Fibroblast of pulmonary artery (primary cell): ENCODE measurements at regions not wholly inside any gene's neighbourhood (a gene's known extent, or its start where the extent isn't known, plus 50 kb on each side); places are given as distances from the start of the nearest gene placed in this dataset.
A peak's percentile ranks its signal among the peaks of the same experiment; 100 is the strongest.

ENCODE experiments used
- DNase-seq: peaks from one replicate; pipeline ENCODE4 v3.0.0-alpha.2; 2010; ENCODE audit warnings: low read depth
- H3K4me3 ChIP-seq: replicated peaks from 2 replicates; pipeline ENCODE4 v1.5.1; 2011; ENCODE audit warnings: low read depth, mild to moderate bottlenecking, control low read depth, low read length, moderate library complexity
- CTCF ChIP-seq: IDR thresholded peaks from 2 replicates; pipeline ENCODE4 v1.5.1; 2011; ENCODE audit warnings: mild to moderate bottlenecking, control low read depth, low read length, inconsistent platforms; ENCODE audit errors: missing control alignments

- no peak for DNase-seq
- TF ChIP-seq CTCF: no peak
- H3K4me3 ChIP-seq: no peak overlapping the region
These were observed 172.4 kb upstream of the SASH1 start for GRCh38 chr6:148170286-148170685.

- DNase-seq: no peak
- no peak overlapping the region for H3K4me3 ChIP-seq
- TF ChIP-seq CTCF: no peak
These were observed 169.1 kb upstream of the SASH1 start for GRCh38 chr6:148173548-148173947.

GRCh38 chr6:148175550-148176188 lies 167.0 kb upstream of the SASH1 start:
- no peak overlapping the region for H3K4me3 ChIP-seq
- no peak for TF ChIP-seq CTCF
- peak; percentile 29 for DNase-seq

GRCh38 chr6:148177589-148178233 lies 164.9 kb upstream of the SASH1 start:
- TF ChIP-seq CTCF: peak; percentile 77
- H3K4me3 ChIP-seq: no peak overlapping the region
- DNase-seq: peak; percentile 79

- TF ChIP-seq CTCF: peak; percentile 71
- H3K4me3 ChIP-seq: no peak overlapping the region
- DNase-seq: peak; percentile 55
These were observed 162.9 kb upstream of the SASH1 start for GRCh38 chr6:148179786-148180185.

GRCh38 chr6:148182378-148182777 lies 160.3 kb upstream of the SASH1 start:
- TF ChIP-seq CTCF: no peak
- DNase-seq: no peak
- H3K4me3 ChIP-seq: no peak overlapping the region

GRCh38 chr6:148183776-148184175 lies 158.9 kb upstream of the SASH1 start:
- DNase-seq: no peak
- no peak for TF ChIP-seq CTCF
- no peak overlapping the region for H3K4me3 ChIP-seq
